ENCODE measurements at regions not wholly inside any gene's neighbourhood (a gene's known extent, or its start where the extent isn't known, plus 50 kb on each side); places are given as distances from the start of the nearest gene placed in this dataset.

GRCh38 chr10:61164458-61165160 is 220.6 kb upstream of the RHOBTB1 start:
- no peak overlapping the region for H3K9ac ChIP-seq (ENCODE audit: insufficient read depth, low read length)
- no peaks in the 10 kb centered on the region for H3K27me3 ChIP-seq (ENCODE audit: control insufficient read depth, insufficient read depth, low read length)

GRCh38 chr10:61163403-61163802 is 219.4 kb upstream of the RHOBTB1 start:
- Histone ChIP-seq H2AFZ (ENCODE audit: low read length) (no peak overlapping the region), H3K27me3 (ENCODE audit: control insufficient read depth, insufficient read depth, low read length) (no peaks in the 10 kb centered on the region), H3K9ac (ENCODE audit: insufficient read depth, low read length) (no peak overlapping the region), H3K4me2 (ENCODE audit: extremely low read depth, insufficient read depth, low read length) (no peak overlapping the region), H3K27ac (ENCODE audit: insufficient read depth, low read length) (no peak overlapping the region), H3K79me2 (ENCODE audit: control insufficient read depth, insufficient read depth, low read length) (no peaks in the 10 kb centered on the region), H3K36me3 (ENCODE audit: control insufficient read depth, insufficient read depth, low read length) (no peaks in the 10 kb centered on the region), H3K4me1 (ENCODE audit: control insufficient read depth, extremely low read depth, insufficient read depth, low read length) (peaks cover 2% of the 10 kb centered on the region), H3K9me3 (ENCODE audit: control insufficient read depth, insufficient read depth, low read depth, low read length) (no peaks in the 10 kb centered on the region), H4K20me1 (ENCODE audit: control insufficient read depth, extremely low read depth, insufficient read depth, low read length) (no peaks in the 10 kb centered on the region), H3K4me3 (replicated peaks in 1 of 4; ENCODE audit: control extremely low read depth in 1 of 4, insufficient read depth in 1 of 4, low read depth in 3 of 4, low read length in 4 of 4) (no peak overlapping the region)
- DNase-seq (ENCODE audit: low read depth in 2 of 2), result no peak
- TF ChIP-seq EZH2 (IDR thresholded peaks at IDR 0.05; ENCODE audit: low read length, missing control alignments) (no peak), CTCF (conservative IDR thresholded peaks at IDR 0.05 in 1 of 2, IDR thresholded peaks at IDR 0.05 in 1 of 2; ENCODE audit: low read depth in 1 of 2, low read length in 2 of 2) (no peak)

More at GRCh38 chr10:61164458-61165160, 220.6 kb upstream of the RHOBTB1 start:
- Histone ChIP-seq H3K4me1 (ENCODE audit: control insufficient read depth, extremely low read depth, insufficient read depth, low read length) (peaks cover 2% of the 10 kb centered on the region), H3K4me2 (ENCODE audit: extremely low read depth, insufficient read depth, low read length) (no peak overlapping the region), H3K9me3 (ENCODE audit: control insufficient read depth, insufficient read depth, low read depth, low read length) (no peaks in the 10 kb centered on the region), H3K27ac (ENCODE audit: insufficient read depth, low read length) (no peak overlapping the region), H3K36me3 (ENCODE audit: control insufficient read depth, insufficient read depth, low read length) (no peaks in the 10 kb centered on the region), H4K20me1 (ENCODE audit: control insufficient read depth, extremely low read depth, insufficient read depth, low read length) (no peaks in the 10 kb centered on the region), H3K4me3 (replicated peaks in 1 of 4; ENCODE audit: control extremely low read depth in 1 of 4, insufficient read depth in 1 of 4, low read depth in 3 of 4, low read length in 4 of 4) (no peak overlapping the region), H2AFZ (ENCODE audit: low read length) (no peak overlapping the region), H3K79me2 (ENCODE audit: control insufficient read depth, insufficient read depth, low read length) (no peaks in the 10 kb centered on the region)
- TF ChIP-seq EZH2 (IDR thresholded peaks at IDR 0.05; ENCODE audit: low read length, missing control alignments), result no peak
- TF ChIP-seq CTCF (conservative IDR thresholded peaks at IDR 0.05 in 1 of 2, IDR thresholded peaks at IDR 0.05 in 1 of 2; ENCODE audit: low read depth in 1 of 2, low read length in 2 of 2), result no peak
- no peak for DNase-seq (ENCODE audit: low read depth in 2 of 2)

- Histone ChIP-seq H3K79me2 (ENCODE audit: control insufficient read depth, insufficient read depth, low read length) (no peaks in the 10 kb centered on the region), H3K27me3 (ENCODE audit: control insufficient read depth, insufficient read depth, low read length) (no peaks in the 10 kb centered on the region), H3K9ac (ENCODE audit: insufficient read depth, low read length) (no peak overlapping the region), H3K27ac (ENCODE audit: insufficient read depth, low read length) (no peak overlapping the region), H2AFZ (ENCODE audit: low read length) (no peak overlapping the region), H3K36me3 (ENCODE audit: control insufficient read depth, insufficient read depth, low read length) (no peaks in the 10 kb centered on the region), H3K4me3 (replicated peaks in 1 of 4; ENCODE audit: control extremely low read depth in 1 of 4, insufficient read depth in 1 of 4, low read depth in 3 of 4, low read length in 4 of 4) (no peak overlapping the region), H4K20me1 (ENCODE audit: control insufficient read depth, extremely low read depth, insufficient read depth, low read length) (no peaks in the 10 kb centered on the region), H3K4me2 (ENCODE audit: extremely low read depth, insufficient read depth, low read length) (peak overlapping the region; percentile 15), H3K9me3 (ENCODE audit: control insufficient read depth, insufficient read depth, low read depth, low read length) (no peaks in the 10 kb centered on the region), H3K4me1 (ENCODE audit: control insufficient read depth, extremely low read depth, insufficient read depth, low read length) (peaks cover 2% of the 10 kb centered on the region)
- DNase-seq (ENCODE audit: low read depth in 2 of 2), result no peak
- TF ChIP-seq EZH2 (IDR thresholded peaks at IDR 0.05; ENCODE audit: low read length, missing control alignments), result no peak
- no peak for TF ChIP-seq CTCF (conservative IDR thresholded peaks at IDR 0.05 in 1 of 2, IDR thresholded peaks at IDR 0.05 in 1 of 2; ENCODE audit: low read depth in 1 of 2, low read length in 2 of 2)
Observed at GRCh38 chr10:61160253-61160652, 216.3 kb upstream of the RHOBTB1 start.

Measured in fibroblast of lung (primary cell).